ENCODE measurements at regions not wholly inside any gene's neighbourhood (a gene's known extent, or its start where the extent isn't known, plus 50 kb on each side); places are given as distances from the start of the nearest gene placed in this dataset.

DNA sequence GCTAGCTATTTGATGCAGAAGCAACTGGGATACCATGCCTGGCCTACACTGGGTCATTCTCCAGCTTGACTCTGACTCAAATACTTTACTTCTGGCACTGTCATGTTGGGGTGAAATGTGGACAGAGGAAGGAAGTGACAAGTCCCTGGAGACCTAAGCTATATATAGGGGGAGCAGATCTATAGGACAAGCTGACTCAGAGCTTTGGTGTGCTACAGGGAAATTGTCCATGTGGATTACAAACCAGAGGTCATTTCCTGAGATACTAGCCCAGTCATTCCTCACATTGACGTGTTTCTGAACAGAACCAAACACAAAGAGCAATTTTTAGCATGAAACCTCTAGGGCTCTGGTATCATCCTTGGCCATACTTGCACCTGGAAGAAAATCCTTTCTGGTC, 531.6 kb upstream of the CLINT1 start:
- H3K36me3 ChIP-seq (ENCODE audit: control insufficient read depth in 2 of 2, insufficient read depth in 2 of 2, low read length in 1 of 2) = no peaks in the 10 kb centered on the region
- TF ChIP-seq SREBF1 (IDR thresholded peaks at IDR 0.05; ENCODE audit: low read length) (no peak), SPI1 (IDR thresholded peaks at IDR 0.05; ENCODE audit: borderline replicate concordance, insufficient read depth, low read depth, low read length) (0 out of 2 replicates have a peak, but pooled peaks have one; percentile 13), MEF2B (IDR thresholded peaks at IDR 0.05; ENCODE audit: partially characterized antibody, poor library complexity, severe bottlenecking) (peak; percentile 57), TAF1 (IDR thresholded peaks at IDR 0.05; ENCODE audit: borderline replicate concordance, low read depth, low read length) (no peak), JUNB (IDR thresholded peaks at IDR 0.05) (peak; percentile 13; the same call in 1 of the 2 replicates), EED (IDR thresholded peaks at IDR 0.05; ENCODE audit: low read depth) (peak; percentile 50; the same call in 1 of the 2 replicates), NFIC (IDR thresholded peaks at IDR 0.05; ENCODE audit: low read depth, low read length) (0 out of 2 replicates have a peak, but pooled peaks have one; percentile 38), CREM (IDR thresholded peaks at IDR 0.05; ENCODE audit: low read depth) (no peak), ATF2 (IDR thresholded peaks at IDR 0.05; ENCODE audit: low read length) (no peak), EGR1 (IDR thresholded peaks at IDR 0.05; ENCODE audit: borderline replicate concordance in 1 of 2, low read depth in 2 of 2, low read length in 2 of 2) (no peak), IKZF1 (conservative IDR thresholded peaks at IDR 0.05) (peak; percentile 25; the same call in 1 of the 2 replicates)
- TF ChIP-seq, protein P1, sequence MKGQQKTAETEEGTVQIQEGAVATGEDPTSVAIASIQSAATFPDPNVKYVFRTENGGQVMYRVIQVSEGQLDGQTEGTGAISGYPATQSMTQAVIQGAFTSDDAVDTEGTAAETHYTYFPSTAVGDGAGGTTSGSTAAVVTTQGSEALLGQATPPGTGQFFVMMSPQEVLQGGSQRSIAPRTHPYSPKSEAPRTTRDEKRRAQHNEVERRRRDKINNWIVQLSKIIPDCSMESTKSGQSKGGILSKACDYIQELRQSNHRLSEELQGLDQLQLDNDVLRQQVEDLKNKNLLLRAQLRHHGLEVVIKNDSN (IDR thresholded peaks at IDR 0.05; ENCODE audit: borderline replicate concordance, extremely low read length, insufficient read depth, low read depth, low read length) = no peak
- in situ Hi-C loops (cut with MboI) (no loop called here), intact Hi-C loops (cut with micrococcal nuclease; ENCODE audit: unreplicated experiment) (loop anchor here (10.0 kb wide), 1 partner anchor 714 kb away; no protein-coding TSS in a partner anchor)
- FAIRE-seq (peak; percentile 49), DNase-seq (ENCODE audit: low read depth, low spot score) (no peak), ATAC-seq (peak; percentile 47)
- no peaks in the 10 kb centered on the region for H3K4me1 ChIP-seq (ENCODE audit: control insufficient read depth, insufficient read depth, low read length)
- ChIA-PET RAD21 (ENCODE audit: unreplicated experiment) (interaction anchor here (1.0 to 1.4 kb wide), 4 partner anchors 17 to 305 kb away, joined by 3 to 7 read pairs (median 3); no protein-coding TSS in a partner anchor), SMC1A (ENCODE audit: uncharacterized antibody, unreplicated experiment) (interaction anchor here (0.7 kb wide), 3 partner anchors 17 to 976 kb away, joined by 3 read pairs; no protein-coding TSS in a partner anchor), CTCF (interaction anchor here (0.9 kb wide), 1 partner anchor 67 kb away, joined by 3 read pairs; no protein-coding TSS in a partner anchor), POLR2A (no interaction called here)
- H3K4me3 ChIP-seq = no peak overlapping the region
- no peaks in the 10 kb centered on the region for H3K27me3 ChIP-seq (replicated peaks in 1 of 2; ENCODE audit: control insufficient read depth in 2 of 2, insufficient read depth in 2 of 2, low read length in 1 of 2)
- H4K20me1 ChIP-seq (ENCODE audit: control insufficient read depth, insufficient read depth) = no peaks in the 10 kb centered on the region
- H3K9me3 ChIP-seq (replicated peaks; ENCODE audit: control insufficient read depth, insufficient read depth, low read length) = no peaks in the 10 kb centered on the region; the same call in 2 of the 3 replicates
- no TSS peak for BruUV-seq (replicated peaks)
- 6% methylated on average over 1 of the region's 1 CpG for WGBS (ENCODE audit: insufficient coverage, insufficient replicate concordance, low lambda C conversion rate, missing lambda C conversion rate)
- H3K27ac ChIP-seq (ENCODE audit: control insufficient read depth, insufficient read depth) = no peak overlapping the region
- H3K79me2 ChIP-seq (ENCODE audit: control insufficient read depth, insufficient read depth, low read length) = no peaks in the 10 kb centered on the region
- H3K9ac ChIP-seq (ENCODE audit: control insufficient read depth, insufficient read depth, low read length) = no peak overlapping the region
- no peak overlapping the region for H3K4me2 ChIP-seq (ENCODE audit: control insufficient read depth, insufficient read depth)
- no peak overlapping the region for H2AFZ ChIP-seq (ENCODE audit: control insufficient read depth, low read depth, low read length)
